ENCODE measurements at regions not wholly inside any gene's neighbourhood (a gene's known extent, or its start where the extent isn't known, plus 50 kb on each side); places are given as distances from the start of the nearest gene placed in this dataset.

GRCh38 chr10:61173450-61173849 is 229.5 kb upstream of the RHOBTB1 start:
- TF ChIP-seq JUN (CRISPR knock-in tag; IDR thresholded peaks at IDR 0.05): no peak
- TF ChIP-seq TCF7 (CRISPR knock-in tag; IDR thresholded peaks at IDR 0.05; ENCODE audit: low read depth): no peak
- no peak for TF ChIP-seq ZNF138 (CRISPR knock-in tag; conservative IDR thresholded peaks at IDR 0.05)
- TF ChIP-seq IRF2 (CRISPR knock-in tag; IDR thresholded peaks at IDR 0.05; ENCODE audit: borderline replicate concordance, low read depth): no peak
- TF ChIP-seq ZNF232 (CRISPR knock-in tag; IDR thresholded peaks at IDR 0.05): no peak
- TF ChIP-seq CTCF (IDR thresholded peaks at IDR 0.05): no peak
